ENCODE measurements at regions not wholly inside any gene's neighbourhood (a gene's known extent, or its start where the extent isn't known, plus 50 kb on each side); places are given as distances from the start of the nearest gene placed in this dataset.

DNA sequence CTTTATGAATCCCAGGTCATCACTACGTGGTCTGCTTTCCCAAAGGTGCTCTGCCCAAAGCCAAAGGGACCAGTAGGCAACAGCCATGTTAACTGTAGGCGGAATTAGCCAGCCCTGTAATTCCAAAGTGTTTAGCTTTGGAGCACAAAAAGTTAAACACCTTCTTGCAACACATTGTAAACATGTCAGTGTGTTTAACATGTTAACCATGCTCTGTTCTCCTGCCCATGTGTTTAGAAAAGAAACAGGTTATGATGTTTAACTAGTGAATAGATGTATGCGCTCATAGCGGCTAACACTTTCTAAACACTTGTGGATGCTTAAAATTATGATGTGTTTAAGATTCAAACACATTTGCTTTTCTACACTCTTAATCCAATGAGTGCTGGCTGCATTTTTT lies 292.4 kb downstream of the SRBD1 start:
- TF ChIP-seq POLR2A (IDR thresholded peaks at IDR 0.05; ENCODE audit: extremely low read depth, insufficient read length) (no peak), MAX (IDR thresholded peaks at IDR 0.05; ENCODE audit: low read depth, low read length) (no peak)
- TF ChIP-seq, protein P1, sequence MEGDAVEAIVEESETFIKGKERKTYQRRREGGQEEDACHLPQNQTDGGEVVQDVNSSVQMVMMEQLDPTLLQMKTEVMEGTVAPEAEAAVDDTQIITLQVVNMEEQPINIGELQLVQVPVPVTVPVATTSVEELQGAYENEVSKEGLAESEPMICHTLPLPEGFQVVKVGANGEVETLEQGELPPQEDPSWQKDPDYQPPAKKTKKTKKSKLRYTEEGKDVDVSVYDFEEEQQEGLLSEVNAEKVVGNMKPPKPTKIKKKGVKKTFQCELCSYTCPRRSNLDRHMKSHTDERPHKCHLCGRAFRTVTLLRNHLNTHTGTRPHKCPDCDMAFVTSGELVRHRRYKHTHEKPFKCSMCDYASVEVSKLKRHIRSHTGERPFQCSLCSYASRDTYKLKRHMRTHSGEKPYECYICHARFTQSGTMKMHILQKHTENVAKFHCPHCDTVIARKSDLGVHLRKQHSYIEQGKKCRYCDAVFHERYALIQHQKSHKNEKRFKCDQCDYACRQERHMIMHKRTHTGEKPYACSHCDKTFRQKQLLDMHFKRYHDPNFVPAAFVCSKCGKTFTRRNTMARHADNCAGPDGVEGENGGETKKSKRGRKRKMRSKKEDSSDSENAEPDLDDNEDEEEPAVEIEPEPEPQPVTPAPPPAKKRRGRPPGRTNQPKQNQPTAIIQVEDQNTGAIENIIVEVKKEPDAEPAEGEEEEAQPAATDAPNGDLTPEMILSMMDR (IDR thresholded peaks at IDR 0.05; ENCODE audit: low read depth, low read length): no peak

All from NB4 (cell line).